ENCODE measurements at regions not wholly inside any gene's neighbourhood (a gene's known extent, or its start where the extent isn't known, plus 50 kb on each side); places are given as distances from the start of the nearest gene placed in this dataset.

DNA sequence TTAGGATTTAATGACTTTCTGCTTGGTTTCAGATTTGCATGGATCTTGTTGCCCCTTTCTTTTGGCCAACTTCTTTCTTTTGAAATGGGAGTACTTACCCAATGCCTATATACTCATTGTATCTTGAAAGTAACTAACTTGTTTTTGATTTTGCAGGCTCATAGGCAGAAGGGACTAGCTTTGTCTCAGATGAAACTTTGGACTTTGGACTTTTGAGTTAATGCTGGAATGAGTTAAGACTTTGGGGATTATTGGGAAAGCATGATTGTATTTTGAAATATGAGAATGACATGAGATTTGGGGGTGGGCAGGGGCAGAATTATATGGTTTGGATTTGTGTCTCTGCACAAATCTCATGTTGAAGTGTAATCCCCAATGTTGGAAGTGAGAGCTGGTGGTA is 657.1 kb downstream of the TMTC2 start:
- TF ChIP-seq, protein P1, sequence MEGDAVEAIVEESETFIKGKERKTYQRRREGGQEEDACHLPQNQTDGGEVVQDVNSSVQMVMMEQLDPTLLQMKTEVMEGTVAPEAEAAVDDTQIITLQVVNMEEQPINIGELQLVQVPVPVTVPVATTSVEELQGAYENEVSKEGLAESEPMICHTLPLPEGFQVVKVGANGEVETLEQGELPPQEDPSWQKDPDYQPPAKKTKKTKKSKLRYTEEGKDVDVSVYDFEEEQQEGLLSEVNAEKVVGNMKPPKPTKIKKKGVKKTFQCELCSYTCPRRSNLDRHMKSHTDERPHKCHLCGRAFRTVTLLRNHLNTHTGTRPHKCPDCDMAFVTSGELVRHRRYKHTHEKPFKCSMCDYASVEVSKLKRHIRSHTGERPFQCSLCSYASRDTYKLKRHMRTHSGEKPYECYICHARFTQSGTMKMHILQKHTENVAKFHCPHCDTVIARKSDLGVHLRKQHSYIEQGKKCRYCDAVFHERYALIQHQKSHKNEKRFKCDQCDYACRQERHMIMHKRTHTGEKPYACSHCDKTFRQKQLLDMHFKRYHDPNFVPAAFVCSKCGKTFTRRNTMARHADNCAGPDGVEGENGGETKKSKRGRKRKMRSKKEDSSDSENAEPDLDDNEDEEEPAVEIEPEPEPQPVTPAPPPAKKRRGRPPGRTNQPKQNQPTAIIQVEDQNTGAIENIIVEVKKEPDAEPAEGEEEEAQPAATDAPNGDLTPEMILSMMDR (IDR thresholded peaks at IDR 0.05 in 8 of 11, conservative IDR thresholded peaks at IDR 0.05 in 3 of 11): no peak
- no peak for TF ChIP-seq POLR2AphosphoS5 (IDR thresholded peaks at IDR 0.05)

All from spleen (tissue), 7 donors.